ENCODE measurements at regions not wholly inside any gene's neighbourhood (a gene's known extent, or its start where the extent isn't known, plus 50 kb on each side); places are given as distances from the start of the nearest gene placed in this dataset.

GRCh38 chr9:2243666-2244555, 228.8 kb downstream of the SMARCA2 start:
- H3K27me3 Mint-ChIP-seq (ENCODE audit: low read depth): no peaks in the 10 kb centered on the region
- peak overlapping the region; percentile 86 for H3K27ac Mint-ChIP-seq
- H3K36me3 Mint-ChIP-seq: peaks cover 21% of the 10 kb centered on the region
- H3K4me3 Mint-ChIP-seq: no peak overlapping the region
- no peak for DNase-seq (ENCODE audit: low spot score in 2 of 2, unreplicated experiment in 2 of 2)
- H3K9me3 Mint-ChIP-seq: peaks cover 25% of the 10 kb centered on the region
- no peak for TF ChIP-seq CTCF (IDR thresholded peaks at IDR 0.05; ENCODE audit: unreplicated experiment)
- peaks cover 37% of the 10 kb centered on the region for H3K4me1 Mint-ChIP-seq

GRCh38 chr9:2247340-2247739, 232.2 kb downstream of the SMARCA2 start:
- H3K4me3 Mint-ChIP-seq: no peak overlapping the region
- no peak for DNase-seq (ENCODE audit: low spot score in 2 of 2, unreplicated experiment in 2 of 2)
- H3K36me3 Mint-ChIP-seq: peaks cover 23% of the 10 kb centered on the region
- peaks cover 25% of the 10 kb centered on the region for H3K9me3 Mint-ChIP-seq
- no peak overlapping the region for H3K27ac Mint-ChIP-seq
- TF ChIP-seq CTCF (IDR thresholded peaks at IDR 0.05; ENCODE audit: unreplicated experiment): no peak
- H3K4me1 Mint-ChIP-seq: peaks cover 22% of the 10 kb centered on the region
- no peaks in the 10 kb centered on the region for H3K27me3 Mint-ChIP-seq (ENCODE audit: low read depth)

GRCh38 chr9:2248768-2249265, 233.7 kb downstream of the SMARCA2 start:
- peaks cover 31% of the 10 kb centered on the region for H3K9me3 Mint-ChIP-seq
- peaks cover 27% of the 10 kb centered on the region for H3K36me3 Mint-ChIP-seq
- peaks cover 14% of the 10 kb centered on the region for H3K4me1 Mint-ChIP-seq
- H3K4me3 Mint-ChIP-seq: no peak overlapping the region
- DNase-seq (ENCODE audit: low spot score in 2 of 2, unreplicated experiment in 2 of 2): no peak
- no peaks in the 10 kb centered on the region for H3K27me3 Mint-ChIP-seq (ENCODE audit: low read depth)
- H3K27ac Mint-ChIP-seq: no peak overlapping the region
- no peak for TF ChIP-seq CTCF (IDR thresholded peaks at IDR 0.05; ENCODE audit: unreplicated experiment)

GRCh38 chr9:2253636-2254580, 238.8 kb downstream of the SMARCA2 start:
- peaks cover 6% of the 10 kb centered on the region for H3K9me3 Mint-ChIP-seq
- peaks cover 9% of the 10 kb centered on the region for H3K4me1 Mint-ChIP-seq
- H3K36me3 Mint-ChIP-seq: peaks cover 6% of the 10 kb centered on the region
- no peak for DNase-seq (ENCODE audit: low spot score in 2 of 2, unreplicated experiment in 2 of 2)
- no peaks in the 10 kb centered on the region for H3K27me3 Mint-ChIP-seq (ENCODE audit: low read depth)
- H3K4me3 Mint-ChIP-seq: no peak overlapping the region
- peak overlapping the region; percentile 48 for H3K27ac Mint-ChIP-seq
- no peak for TF ChIP-seq CTCF (IDR thresholded peaks at IDR 0.05; ENCODE audit: unreplicated experiment)

DNA sequence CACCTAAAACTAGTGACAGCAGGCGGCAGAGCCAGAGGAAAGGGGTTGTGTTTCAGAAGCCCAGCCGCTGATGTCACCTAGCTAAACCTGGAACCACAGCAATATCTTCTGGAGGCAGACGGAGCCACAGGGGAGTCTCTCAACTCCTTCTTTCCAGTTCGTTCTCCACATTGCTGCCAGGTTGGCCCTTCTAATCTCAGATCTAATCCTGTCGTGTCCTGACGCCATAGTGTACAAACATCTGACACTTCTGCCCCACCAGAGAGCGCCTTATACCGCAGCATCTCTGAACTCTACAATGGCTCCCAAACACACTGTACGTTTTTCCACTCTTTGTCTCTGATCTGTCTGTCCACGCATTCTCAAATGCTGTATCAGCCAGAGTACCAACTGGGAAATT, 240.0 kb downstream of the SMARCA2 start:
- Mint-ChIP-seq H3K27ac (peak overlapping the region; percentile 35), H3K4me1 (peaks cover 12% of the 10 kb centered on the region), H3K9me3 (peaks cover 6% of the 10 kb centered on the region), H3K27me3 (ENCODE audit: low read depth) (no peaks in the 10 kb centered on the region), H3K36me3 (peaks cover 6% of the 10 kb centered on the region), H3K4me3 (no peak overlapping the region)
- no peak for DNase-seq (ENCODE audit: low spot score in 2 of 2, unreplicated experiment in 2 of 2)
- TF ChIP-seq CTCF (IDR thresholded peaks at IDR 0.05; ENCODE audit: unreplicated experiment): no peak
